ENCODE measurements at regions not wholly inside any gene's neighbourhood (a gene's known extent, or its start where the extent isn't known, plus 50 kb on each side); places are given as distances from the start of the nearest gene placed in this dataset.
"Not testable (repeated sequence)": the region's sequence is repeated elsewhere in the genome, so short reads cannot be mapped to it uniquely, and the experiment has no call there.

- H3K36me3 Mint-ChIP-seq (ENCODE audit: insufficient read depth) = no peaks in the 10 kb centered on the region
- no peak for ATAC-seq (replicated peaks; ENCODE audit: extremely low read depth, poor library complexity, severe bottlenecking)
- no peak for DNase-seq (ENCODE audit: low spot score in 2 of 2)
- no peaks in the 10 kb centered on the region for H3K9me3 Mint-ChIP-seq
- H3K27ac Mint-ChIP-seq (ENCODE audit: low read depth) = no peak overlapping the region
- H3K4me3 Mint-ChIP-seq = no peak overlapping the region
- H3K27me3 Mint-ChIP-seq = peaks cover 17% of the 10 kb centered on the region
- no peaks in the 10 kb centered on the region for H3K4me1 Mint-ChIP-seq
These were observed 183.9 kb downstream of the BARX1 start for GRCh38 chr9:93771276-93771675.

DNA sequence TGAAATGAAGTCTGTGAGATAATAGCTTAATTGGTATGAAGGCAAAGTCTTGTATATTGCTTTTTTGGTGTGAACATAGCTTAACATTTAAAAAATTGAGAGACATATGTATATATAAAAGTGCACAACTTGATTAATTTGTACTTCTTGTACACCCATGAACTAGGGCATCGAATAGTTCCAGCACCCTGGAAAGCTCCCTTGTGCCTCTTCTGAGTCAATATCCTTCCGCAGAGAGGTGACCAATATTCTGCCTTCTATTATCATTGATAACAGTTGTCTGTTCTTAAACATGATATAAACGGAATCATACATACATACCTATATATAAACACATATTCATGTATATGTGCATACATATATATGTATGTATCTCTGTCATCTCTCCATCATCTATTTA is 185.4 kb downstream of the PHF2 start:
- Mint-ChIP-seq H3K27me3 (peaks cover 69% of the 10 kb centered on the region), H3K4me1 (no peaks in the 10 kb centered on the region), H3K36me3 (ENCODE audit: insufficient read depth) (no peaks in the 10 kb centered on the region), H3K27ac (ENCODE audit: low read depth) (no peak overlapping the region), H3K9me3 (peaks cover 6% of the 10 kb centered on the region), H3K4me3 (no peak overlapping the region)
- ATAC-seq (replicated peaks; ENCODE audit: extremely low read depth, poor library complexity, severe bottlenecking) (no peak), DNase-seq (ENCODE audit: low spot score in 2 of 2) (no peak)

- no peak overlapping the region for H3K27ac Mint-ChIP-seq (ENCODE audit: low read depth)
- H3K4me3 Mint-ChIP-seq = no peak overlapping the region
- H3K36me3 Mint-ChIP-seq (ENCODE audit: insufficient read depth) = no peaks in the 10 kb centered on the region
- peaks cover 39% of the 10 kb centered on the region for H3K27me3 Mint-ChIP-seq
- no peaks in the 10 kb centered on the region for H3K4me1 Mint-ChIP-seq
- no peak for ATAC-seq (replicated peaks; ENCODE audit: extremely low read depth, poor library complexity, severe bottlenecking)
- no peak for DNase-seq (ENCODE audit: low spot score in 2 of 2)
- peaks cover 44% of the 10 kb centered on the region for H3K9me3 Mint-ChIP-seq
These were observed 173.7 kb downstream of the PHF2 start for GRCh38 chr9:93750045-93750444.

DNA sequence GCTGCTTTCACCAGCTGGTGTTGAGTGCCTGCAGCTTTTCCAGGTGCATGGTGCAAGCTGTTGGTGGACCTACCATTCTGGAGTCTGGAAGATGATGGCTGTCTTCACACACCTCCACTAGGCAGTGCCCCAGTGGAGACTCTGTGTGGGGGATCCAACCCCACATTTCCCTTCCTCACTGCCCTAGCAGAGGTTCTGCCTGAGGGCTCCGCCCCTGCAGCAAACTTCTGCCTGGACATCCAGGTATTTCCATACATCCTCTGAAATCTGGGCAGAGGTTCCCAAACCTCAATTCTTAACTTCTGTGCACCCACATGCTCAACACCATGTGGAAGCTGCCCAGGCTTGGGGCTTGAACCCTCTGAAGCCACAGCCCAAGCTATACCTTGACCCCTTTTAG is 172.4 kb downstream of the PHF2 start:
- H3K9me3 Mint-ChIP-seq = peaks cover 44% of the 10 kb centered on the region
- H3K36me3 Mint-ChIP-seq (ENCODE audit: insufficient read depth); H3K4me1 Mint-ChIP-seq; DNase-seq (ENCODE audit: low spot score in 2 of 2); H3K27ac Mint-ChIP-seq (ENCODE audit: low read depth); ATAC-seq (replicated peaks; ENCODE audit: extremely low read depth, poor library complexity, severe bottlenecking); H3K4me3 Mint-ChIP-seq: not testable (repeated sequence)
- peaks cover 36% of the 10 kb centered on the region for H3K27me3 Mint-ChIP-seq

GRCh38 chr9:93731963-93732362 is 155.6 kb downstream of the PHF2 start:
- no peak overlapping the region for H3K4me3 Mint-ChIP-seq
- H3K36me3 Mint-ChIP-seq (ENCODE audit: insufficient read depth) = no peaks in the 10 kb centered on the region
- H3K9me3 Mint-ChIP-seq = peaks cover 13% of the 10 kb centered on the region
- peaks cover 90% of the 10 kb centered on the region for H3K27me3 Mint-ChIP-seq
- no peaks in the 10 kb centered on the region for H3K4me1 Mint-ChIP-seq
- no peak overlapping the region for H3K27ac Mint-ChIP-seq (ENCODE audit: low read depth)
- DNase-seq (ENCODE audit: low spot score in 2 of 2) = no peak
- no peak for ATAC-seq (replicated peaks; ENCODE audit: extremely low read depth, poor library complexity, severe bottlenecking)

GRCh38 chr9:93730648-93731047 is 154.3 kb downstream of the PHF2 start:
- H3K4me3 Mint-ChIP-seq = no peak overlapping the region
- no peaks in the 10 kb centered on the region for H3K36me3 Mint-ChIP-seq (ENCODE audit: insufficient read depth)
- no peaks in the 10 kb centered on the region for H3K4me1 Mint-ChIP-seq
- H3K27ac Mint-ChIP-seq (ENCODE audit: low read depth) = no peak overlapping the region
- no peak for DNase-seq (ENCODE audit: low spot score in 2 of 2)
- H3K9me3 Mint-ChIP-seq = peaks cover 13% of the 10 kb centered on the region
- no peak for ATAC-seq (replicated peaks; ENCODE audit: extremely low read depth, poor library complexity, severe bottlenecking)
- H3K27me3 Mint-ChIP-seq = peaks cover 89% of the 10 kb centered on the region

- no peak overlapping the region for H3K27ac Mint-ChIP-seq (ENCODE audit: low read depth)
- DNase-seq (ENCODE audit: low spot score in 2 of 2) (no peak), ATAC-seq (replicated peaks; ENCODE audit: extremely low read depth, poor library complexity, severe bottlenecking) (no peak)
- H3K4me3 Mint-ChIP-seq = no peak overlapping the region
- H3K9me3 Mint-ChIP-seq = peaks cover 9% of the 10 kb centered on the region
- H3K27me3 Mint-ChIP-seq = peaks cover 86% of the 10 kb centered on the region
- no peaks in the 10 kb centered on the region for H3K4me1 Mint-ChIP-seq
- H3K36me3 Mint-ChIP-seq (ENCODE audit: insufficient read depth) = no peaks in the 10 kb centered on the region
These were observed 153.8 kb downstream of the PHF2 start for GRCh38 chr9:93730217-93730616.
